Limb (tissue), 2 donors: ENCODE measurements at regions not wholly inside any gene's neighbourhood (a gene's known extent, or its start where the extent isn't known, plus 50 kb on each side); places are given as distances from the start of the nearest gene placed in this dataset.
"Not testable (repeated sequence)": the region's sequence is repeated elsewhere in the genome, so short reads cannot be mapped to it uniquely, and the experiment has no call there.

ENCODE experiments used
- DNase-seq, 2 donors: peaks; one replicate each; pipeline ENCODE4 v3.0.0-alpha.2; 2016; ENCODE audit errors: extremely low spot score in 2 of 2

DNA sequence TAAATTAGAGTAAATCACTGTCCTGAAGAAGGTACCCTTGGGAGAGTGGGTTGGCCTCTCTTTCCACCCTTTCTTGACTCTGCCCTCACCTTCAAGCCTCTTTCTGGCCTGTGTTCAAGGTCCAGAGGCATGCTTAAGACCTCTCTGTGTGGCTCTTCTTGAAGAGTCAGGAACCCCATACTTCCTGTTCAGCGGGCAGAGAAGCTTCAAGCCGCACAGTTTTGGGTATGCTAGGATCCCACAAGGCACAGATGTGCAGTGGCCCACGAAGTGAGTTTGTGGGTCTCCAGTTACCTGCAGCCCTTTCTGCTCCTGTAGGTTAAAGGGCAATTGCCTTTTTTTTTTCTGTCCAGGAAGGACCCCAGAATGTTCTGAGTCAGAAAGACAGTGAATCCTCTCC lies 113.7 kb downstream of the PPIAL4A start:
- DNase-seq = not testable (repeated sequence)

DNA sequence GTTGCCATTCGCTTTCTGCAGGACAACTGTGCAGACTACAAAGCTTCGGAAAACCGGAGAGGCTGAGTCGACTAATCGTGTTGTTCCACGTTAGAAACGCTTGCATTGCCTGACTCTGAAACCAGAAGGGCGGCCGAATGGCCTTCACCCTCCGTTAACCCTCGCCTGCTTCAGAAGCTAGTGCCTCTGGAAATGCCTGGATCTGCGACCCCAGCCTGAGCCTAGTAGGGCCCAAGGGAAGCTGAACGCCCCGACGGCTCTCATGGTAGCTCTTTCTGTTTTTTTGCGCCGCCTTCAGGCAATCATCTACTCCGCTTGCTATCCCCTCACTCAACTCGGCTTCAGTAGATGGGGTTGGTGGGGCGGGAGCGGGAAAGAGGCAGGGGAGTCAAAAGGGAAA lies 117.3 kb downstream of the PPIAL4A start:
- DNase-seq = not testable (repeated sequence)

DNA sequence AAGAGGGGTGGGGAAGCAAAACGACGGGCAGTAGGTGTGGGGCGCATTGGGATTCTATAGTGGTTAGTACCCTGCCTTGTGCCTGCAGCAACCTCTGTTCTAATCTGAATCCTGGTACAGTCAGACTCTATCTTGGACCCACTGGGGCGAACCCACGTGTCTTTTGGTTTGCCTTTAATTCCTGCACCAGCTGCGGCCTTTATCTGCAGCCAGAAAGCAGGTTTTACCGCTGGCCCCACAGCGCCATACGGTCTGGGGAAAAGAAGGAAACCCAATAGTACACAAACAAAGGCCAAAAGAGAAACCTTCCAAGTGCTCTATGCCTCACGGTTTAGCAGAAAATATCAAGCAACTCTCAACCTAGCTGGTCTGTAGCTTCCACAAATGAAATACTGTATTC lies 118.2 kb downstream of the PPIAL4A start:
- peak in 1 of 2 donors; percentile 38 for DNase-seq

DNA sequence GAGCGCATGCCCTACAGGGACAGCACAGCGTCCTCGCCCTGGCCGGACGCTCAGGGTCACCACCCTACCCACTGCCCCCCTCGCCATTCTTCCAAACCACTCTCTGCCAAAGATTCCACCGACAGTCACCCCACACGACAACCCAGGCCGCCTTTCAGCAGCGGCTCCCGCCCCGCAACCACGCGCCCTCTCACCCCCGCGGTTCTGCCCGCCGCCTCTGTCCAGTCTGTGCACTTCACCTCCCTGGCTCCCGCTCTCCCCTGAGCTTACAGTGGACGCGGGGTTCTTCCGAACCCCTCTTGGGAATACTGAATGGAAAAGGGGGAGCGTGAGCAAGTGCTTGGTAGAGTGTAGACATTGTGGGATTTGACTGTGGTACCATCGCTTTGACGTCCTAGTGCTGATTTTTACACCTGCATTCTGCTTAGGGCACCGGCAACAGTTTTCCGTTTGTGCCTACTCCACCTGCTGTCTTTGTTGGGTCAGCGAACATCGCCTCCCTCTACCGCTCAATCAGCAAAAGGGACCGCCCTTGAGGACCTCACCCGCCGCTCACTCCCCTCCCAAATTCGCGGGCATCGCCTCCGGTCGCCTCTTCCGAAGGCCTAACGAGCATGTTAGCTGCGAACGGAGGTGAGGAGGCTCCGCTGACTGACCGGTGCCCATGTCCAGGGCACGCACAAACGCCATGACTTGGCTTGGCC lies 119.1 kb downstream of the PPIAL4A start:
- DNase-seq = peak in 1 of 2 donors; percentile 32

DNA sequence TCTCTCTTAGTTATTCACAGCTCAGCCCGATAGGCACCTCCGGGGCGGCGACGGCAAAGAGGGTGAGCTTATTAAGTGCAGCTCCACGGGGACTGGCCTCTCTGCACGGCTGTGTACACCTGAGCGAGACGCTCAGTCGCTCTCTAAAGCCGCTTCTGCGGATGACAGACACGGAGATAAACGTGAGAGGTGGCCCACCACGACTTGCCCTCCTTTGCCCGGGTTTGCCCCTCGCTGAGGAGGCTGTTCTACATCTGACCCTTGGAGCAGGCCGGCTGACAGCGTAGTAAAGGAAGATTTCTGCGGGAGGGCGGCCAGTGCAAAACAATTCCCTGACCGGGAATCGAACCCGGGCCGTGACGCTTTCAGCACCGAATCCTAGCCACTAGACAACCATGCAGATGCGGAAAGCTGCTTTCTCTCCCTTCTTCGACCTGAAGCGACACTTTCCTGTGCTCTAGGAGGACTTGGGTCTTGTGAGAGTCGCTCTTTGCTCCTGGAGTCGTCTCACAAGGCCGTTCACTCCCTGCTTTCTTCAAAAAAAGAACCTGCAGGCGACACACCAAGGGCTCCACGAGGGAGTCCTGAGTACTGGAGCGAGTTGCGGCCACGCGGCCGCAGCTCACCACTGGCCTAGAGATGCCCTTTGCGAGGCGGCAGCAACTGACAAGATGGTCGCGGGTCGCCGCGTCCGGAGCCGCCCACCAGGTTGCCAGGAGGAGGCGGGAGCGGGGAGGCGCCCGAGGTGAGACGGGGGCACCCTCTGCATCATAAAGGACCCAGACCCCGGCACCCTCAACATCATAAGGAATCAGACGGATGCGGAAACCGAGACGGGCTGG lies 119.9 kb downstream of the PPIAL4A start:
- peak in 1 of 2 donors; percentile 60 for DNase-seq

DNA sequence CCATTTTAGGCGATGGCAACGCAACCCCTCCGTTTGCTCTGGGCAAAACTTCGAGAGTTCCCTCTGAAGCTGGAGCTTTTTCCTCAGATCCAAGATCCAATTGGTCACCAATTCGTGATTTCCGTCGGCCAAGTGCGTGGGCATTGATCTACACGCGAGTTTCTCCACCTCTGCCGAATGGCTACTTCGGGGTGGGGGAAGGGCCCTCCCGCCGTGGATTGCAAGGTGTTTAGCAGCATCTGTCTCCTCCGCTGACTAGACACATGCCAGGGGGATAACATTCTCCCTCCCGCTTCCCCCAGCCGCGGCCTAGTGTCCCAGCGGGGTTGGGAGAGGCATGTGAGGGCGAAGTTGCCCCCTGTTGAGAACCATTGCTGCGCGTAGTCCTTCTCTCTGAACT lies 120.6 kb downstream of the PPIAL4A start:
- not testable (repeated sequence) for DNase-seq

DNA sequence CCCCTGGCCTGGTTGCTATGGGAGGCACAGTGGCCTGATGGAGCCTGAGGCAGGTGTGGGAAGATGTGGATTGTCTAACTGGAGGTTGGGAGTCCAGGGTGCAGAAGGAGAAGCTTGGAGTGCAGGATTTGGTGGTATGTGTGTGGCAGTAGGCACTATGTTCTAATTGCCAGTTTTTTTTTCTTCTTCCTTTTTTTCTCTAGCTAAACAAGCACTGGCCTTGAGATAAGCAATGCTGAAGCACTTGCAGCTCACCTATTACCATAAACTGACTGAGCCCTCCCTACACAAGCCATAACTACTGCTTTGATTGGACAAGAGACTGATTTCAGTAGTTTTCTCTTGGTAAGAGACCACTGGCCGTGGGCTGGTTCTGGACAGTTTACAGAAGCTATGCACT lies 123.6 kb downstream of the PPIAL4A start:
- DNase-seq = not testable (repeated sequence)

DNA sequence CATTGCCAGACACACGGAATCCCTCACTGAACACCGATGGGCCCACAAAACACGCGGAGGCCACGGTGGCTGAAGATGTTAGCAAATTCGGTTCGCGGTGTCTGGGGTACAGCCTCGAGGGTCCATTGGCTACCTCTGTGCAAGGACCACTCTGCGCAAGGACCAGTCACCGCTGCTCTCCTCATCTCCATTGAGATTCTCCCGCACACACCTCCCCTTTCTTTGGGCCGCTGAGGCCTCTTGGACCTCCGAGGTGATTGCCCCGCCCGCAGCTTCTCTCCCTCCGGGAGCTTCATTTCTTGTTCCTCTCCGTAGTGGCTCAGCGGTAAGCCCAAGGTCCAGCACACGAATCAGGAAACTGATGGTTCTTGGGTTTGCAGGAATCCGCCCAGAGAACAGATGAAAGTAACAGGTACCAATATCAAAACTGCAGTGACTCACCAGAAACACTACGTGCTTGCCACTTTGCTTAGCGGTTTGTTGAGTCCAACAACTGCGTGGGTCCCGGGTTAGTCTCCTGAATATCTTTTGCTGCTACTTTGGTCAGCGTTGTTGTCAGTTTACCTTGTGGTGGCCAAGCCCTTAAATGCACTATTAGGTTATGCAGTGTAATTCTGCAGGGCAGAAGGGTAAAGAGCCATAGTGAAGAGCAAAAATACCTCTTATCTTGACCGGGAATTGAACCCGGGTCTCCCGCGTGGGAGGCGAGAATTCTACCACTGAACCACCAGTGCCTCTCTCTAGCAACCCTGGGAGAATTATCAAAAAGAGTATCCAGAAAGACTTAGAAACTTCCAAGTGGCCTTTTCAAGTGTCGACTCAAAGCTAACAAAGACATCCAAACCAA lies 126.8 kb downstream of the PPIAL4A start:
- peak; percentile 41 to 68 for DNase-seq

DNA sequence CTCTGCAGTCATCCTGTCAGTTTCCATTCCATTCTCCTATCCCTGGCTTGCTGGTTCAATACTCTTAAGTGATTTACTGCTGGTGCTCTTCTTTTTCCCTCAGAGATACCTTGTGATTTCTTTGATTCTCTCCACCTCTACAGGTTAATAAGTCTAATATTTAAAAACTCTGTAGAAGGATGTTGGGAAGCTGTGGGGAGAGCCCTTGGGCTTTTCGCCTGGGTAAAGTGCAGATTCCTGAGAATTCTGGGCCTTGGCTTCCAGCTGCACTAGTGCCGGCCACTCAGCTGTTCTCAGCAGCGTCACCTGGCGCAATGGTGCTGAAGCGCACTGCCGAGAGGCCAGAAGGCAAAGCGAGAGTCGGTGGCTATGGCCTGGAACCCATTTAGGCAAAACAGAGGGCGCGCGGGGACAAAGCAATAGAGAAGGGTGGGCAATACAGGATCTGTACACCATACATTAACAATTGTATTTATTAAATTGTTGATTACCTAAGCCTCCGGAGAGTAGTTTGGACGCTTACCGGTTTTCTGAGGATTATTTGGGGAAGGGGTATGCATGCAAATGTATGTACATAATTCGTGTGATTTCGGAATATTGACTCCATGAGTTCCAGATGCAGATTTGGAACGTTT lies 130.3 kb downstream of the PPIAL4A start:
- DNase-seq = not testable (repeated sequence)

DNA sequence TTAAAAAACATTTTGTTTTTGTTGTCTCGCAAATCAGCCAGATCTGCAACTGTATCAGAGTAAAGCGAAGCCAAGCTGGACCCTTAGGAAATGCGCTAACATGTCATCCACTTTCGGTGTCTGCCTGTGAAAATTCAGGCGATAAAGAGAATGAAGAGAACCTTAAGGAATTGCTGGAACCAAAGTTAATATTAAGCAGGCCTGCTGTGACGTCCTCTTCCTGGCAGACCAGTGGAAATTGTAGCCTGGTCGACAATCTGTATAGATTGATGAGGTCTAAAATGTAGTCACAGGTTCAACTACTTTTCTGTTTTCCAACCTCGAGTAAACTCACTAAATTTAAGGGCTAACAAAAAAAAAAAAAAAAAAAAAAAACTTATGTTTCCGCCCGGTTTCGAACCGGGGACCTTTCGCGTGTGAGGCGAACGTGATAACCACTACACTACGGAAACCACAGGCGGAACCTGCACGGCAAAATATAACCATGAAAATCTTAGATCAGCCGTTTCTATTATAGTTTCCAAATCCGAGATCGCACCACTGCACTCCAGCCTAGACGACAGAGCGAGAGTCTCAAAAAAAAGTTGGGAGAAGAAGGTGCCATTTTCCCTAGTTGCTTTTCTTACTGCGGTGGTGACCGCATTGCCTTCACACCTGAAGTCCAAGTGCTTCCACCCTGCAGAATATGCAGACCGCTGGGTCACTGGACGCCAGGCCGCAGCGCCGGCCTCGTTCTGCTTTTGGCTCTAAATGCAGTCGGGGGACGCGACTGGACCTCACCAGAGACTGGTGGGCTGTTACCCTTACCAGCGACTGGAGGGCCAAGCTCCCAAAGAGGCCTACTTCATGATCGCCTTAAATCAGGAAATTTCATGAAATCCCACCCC lies 131.0 kb downstream of the PPIAL4A start:
- DNase-seq = peak; percentile 52 to 82

DNA sequence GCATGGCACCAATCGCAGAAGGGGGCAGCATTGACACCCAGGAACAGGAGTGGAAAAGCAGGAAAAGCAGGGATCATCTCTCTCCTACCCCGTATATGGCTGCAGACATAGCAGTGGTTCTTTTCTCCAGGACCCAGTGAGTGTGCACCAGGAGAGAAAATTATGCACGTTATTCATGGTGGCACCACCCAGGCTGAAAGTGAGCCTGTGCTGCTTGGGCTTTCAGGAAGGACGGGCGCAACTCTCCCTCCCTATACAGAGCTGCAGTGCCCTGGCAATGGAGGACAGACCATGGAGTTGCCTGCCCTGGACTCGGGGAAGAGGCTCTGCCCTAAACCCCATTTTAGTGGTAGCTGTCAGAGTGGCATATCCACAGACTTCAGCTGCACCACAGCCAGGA lies 132.1 kb downstream of the PPIAL4A start:
- not testable (repeated sequence) for DNase-seq

DNA sequence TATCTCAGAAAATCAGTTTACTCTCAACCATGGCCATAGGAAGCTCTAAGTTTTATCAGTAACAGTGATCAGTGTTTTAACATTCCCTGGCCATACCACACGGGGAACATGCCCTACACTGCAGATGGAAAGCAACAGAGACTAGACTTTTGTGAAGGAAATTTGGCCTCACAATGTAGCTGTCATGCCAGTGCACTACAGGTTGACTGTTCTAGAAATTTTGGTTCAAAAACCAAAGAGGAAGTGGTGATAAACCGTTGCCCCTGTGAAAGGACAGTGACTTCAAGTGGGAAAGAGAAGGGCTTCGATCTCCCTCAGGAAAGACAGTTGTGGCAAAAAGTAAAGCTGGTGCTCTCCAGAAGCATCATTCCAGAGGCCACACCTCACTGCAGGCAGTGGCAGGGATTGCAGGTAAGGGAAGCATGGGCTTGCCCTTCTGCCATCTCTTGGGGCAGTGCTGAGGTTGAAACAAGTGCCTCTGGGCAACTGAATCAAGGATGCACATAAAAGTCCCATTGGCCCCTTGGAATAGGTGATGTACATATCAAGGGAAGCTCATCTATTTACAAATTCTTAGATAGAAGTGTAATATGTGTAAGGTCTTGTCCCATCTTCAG lies 143.4 kb downstream of the PPIAL4A start:
- not testable (repeated sequence) for DNase-seq

DNA sequence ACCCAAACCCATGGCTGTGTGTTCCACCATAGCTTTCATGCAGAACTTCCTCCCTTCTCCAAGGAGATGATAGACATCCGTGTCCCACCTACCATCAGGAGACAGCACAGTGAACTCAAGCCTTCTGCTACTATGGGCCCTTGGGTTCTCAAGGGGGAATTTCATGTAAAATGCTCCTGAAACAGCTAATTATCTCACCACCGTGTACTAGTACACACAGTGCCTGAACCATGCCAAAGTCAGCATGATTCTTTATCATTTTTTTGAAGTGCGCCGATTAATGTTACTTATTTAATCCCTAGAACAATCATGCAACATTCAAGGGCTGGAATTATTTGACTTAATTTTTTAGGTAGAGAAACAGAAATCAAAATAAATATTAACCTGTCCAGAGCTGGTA lies 147.2 kb downstream of the PPIAL4A start:
- DNase-seq = not testable (repeated sequence)

DNA sequence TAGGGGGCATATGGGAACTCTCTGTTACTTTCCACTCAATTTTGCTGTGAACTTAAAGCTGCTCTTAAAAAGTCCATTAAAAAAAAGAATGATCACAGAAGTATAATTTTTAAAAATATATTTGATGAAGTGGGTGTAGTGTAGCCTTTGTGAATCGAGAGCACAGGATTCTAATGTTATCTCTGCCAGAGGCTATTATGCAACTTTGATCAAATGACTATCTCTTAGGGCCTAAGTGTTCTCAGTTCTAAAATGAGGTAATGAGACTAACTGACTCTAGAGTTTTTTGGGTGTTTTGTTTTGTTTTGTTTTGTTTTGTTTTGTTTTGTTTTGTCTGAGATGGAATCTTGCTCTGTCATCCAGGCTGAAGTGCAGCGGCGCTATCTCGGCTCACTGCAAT lies 143.2 kb downstream of the FAM72B start:
- DNase-seq = not testable (repeated sequence)

DNA sequence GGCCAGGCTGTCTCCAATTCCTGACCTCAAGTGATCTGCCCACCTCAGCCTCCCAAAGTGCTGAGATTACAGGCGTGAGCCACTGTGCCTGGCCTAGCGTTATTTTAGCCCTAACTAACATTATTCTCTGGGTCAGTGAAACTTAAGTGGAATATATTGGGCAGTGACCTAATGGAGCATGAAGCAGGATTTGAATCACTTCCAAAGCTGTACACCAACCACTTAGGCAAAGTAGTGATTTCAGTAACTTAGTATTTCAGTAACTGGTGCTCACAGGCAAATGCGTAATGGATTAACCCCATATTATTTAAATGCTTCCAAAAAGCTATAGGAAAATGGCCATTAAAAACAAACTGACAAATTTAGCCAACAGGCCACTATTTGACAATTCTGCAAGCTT lies 142.6 kb downstream of the FAM72B start:
- DNase-seq = not testable (repeated sequence)

DNA sequence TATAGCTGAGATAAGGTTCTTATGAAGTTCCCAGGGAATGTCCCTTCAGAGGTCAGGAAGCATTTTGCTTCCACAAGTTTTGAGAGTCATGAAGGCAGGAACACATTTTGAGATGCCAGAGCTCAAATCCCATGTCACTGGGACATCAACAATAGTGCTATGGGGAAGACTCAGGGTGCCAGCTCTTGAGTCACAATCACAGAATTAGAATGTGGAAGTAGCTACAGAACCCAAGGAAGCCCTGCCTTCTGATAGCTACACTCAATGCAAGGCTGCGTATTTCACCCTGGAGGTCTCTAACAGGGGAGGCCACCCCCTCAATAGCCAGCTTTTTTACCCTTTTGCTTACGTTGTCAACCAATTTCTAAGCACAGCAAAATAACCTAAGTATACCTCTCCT lies 141.3 kb downstream of the FAM72B start:
- DNase-seq = not testable (repeated sequence)

DNA sequence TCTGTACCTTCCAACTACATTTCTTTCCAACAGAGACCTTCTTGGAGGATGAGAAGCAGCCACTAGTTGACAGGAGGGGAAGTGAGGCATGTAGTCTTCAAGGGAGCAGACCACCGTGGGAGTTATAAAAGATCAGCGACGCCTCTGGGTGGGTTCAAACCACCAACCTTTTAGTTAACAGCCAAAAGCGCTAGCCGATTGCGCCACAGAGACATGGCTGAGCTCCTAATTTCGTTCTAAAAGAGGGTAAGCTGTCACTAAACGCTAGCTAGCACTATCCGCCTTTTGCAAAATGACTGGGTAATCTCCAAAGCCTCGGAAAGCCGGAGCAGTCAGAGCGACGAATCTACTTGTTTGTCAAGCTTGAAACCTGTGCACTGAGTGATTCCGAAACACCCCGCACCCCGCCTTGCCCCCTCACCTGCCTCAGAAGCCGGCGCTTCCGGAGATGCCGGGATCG lies 135.8 kb downstream of the FAM72B start:
- DNase-seq = not testable (repeated sequence)

DNA sequence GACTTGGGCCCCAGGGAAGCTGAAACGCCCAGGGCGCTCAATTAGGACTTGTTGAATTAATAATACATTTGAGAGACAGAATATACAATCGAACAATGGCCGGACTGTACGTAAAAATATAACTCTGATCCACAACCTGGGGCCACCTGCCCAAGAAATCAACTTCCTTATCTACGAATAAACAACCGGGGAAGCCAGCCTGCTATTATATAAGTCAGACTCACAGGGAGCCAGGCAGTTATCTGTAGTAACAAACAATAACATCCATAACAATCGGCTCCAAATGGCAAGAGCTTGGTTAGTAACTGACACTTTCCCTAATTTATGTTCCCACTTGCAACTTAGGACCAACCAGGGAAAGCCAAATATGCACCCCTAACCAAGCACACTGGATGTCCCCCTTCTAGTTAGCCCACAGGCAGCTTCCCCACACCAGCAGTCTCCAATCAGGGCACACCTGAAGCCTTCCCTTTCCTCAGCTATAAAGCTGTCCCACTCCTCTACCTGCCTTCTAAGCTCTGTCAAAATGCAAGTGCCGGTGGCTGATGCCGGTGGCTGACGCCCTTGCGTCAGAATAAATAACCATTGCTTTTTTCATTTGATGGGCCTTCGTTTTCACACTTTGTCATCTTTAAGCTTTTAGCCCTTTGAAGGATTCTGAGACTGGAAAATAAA lies 135.2 kb downstream of the FAM72B start:
- DNase-seq = not testable (repeated sequence)

DNA sequence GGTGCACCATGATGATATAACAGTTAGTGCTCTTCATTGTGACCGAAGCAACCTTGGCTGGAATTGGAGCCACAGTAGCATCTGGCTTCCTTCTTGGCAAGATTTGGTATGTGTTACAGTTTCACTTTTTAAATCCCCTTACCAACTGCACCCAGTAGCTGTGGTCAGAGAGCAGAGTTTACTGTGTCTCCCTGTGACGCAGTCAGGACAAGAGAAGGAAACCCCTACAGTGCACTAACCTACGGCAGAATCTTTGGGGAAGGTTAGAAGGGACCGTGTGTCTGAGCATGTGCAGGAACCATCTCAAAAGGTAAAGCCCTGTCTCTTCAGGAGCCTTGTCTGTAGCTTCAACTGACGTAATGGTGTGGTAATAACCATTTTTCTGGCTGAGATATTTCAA lies 134.0 kb downstream of the FAM72B start:
- not testable (repeated sequence) for DNase-seq
